WTC11 (cell line): ENCODE measurements at regions not wholly inside any gene's neighbourhood (a gene's known extent, or its start where the extent isn't known, plus 50 kb on each side); places are given as distances from the start of the nearest gene placed in this dataset.

ENCODE experiments used
- ATAC-seq: fragments of 200-7000 bp; cut with Tn5 transposase; 2 replicates; pipeline ENCODE4 v1.10.0; 2021; ENCODE audit warnings: mild to moderate bottlenecking, moderate library complexity
- CTCF ChIA-PET: fragments of 300-600 bp; sonication (Branson Sonifier 250); formaldehyde crosslinking; loops from one replicate; lab custom pipeline; 2021; ENCODE audit warnings: antibody characterized with exemption; lab: Charles Lee
- POLR2A ChIA-PET: fragments of 350-600 bp; sonication (Branson Sonifier 250); formaldehyde crosslinking; loops from one replicate; lab custom pipeline; 2021; ENCODE audit warnings: antibody characterized with exemption; lab: Charles Lee
- DNase-seq: peaks from one replicate; pipeline ENCODE4 v3.0.0; 2021; ENCODE audit warnings: low spot score
- H3K27ac Mint-ChIP-seq: 2 replicates; pipeline ENCODE4 v1.8.0; 2021; ENCODE audit warnings: mixed read lengths
- H3K27me3 Mint-ChIP-seq: 2 replicates; pipeline ENCODE4 v1.8.0; 2021; ENCODE audit warnings: low read depth, mild to moderate bottlenecking, moderate library complexity, mixed read lengths
- H3K36me3 Mint-ChIP-seq: 2 replicates; pipeline ENCODE4 v1.8.0; 2021; ENCODE audit warnings: mixed read lengths
- H3K4me1 Mint-ChIP-seq: 2 replicates; pipeline ENCODE4 v1.8.0; 2022; ENCODE audit warnings: mixed read lengths
- H3K4me3 Mint-ChIP-seq: 2 replicates; pipeline ENCODE4 v1.8.0; 2021; ENCODE audit warnings: mild to moderate bottlenecking, moderate library complexity, mixed read lengths
- H3K9me3 Mint-ChIP-seq: 2 replicates; pipeline ENCODE4 v1.8.0; 2021; ENCODE audit warnings: mixed read lengths
- ATF3 ChIP-seq: sonication (generic); formaldehyde crosslinking; conservative IDR thresholded peaks from 2 replicates; pipeline ENCODE4 v1.8.1; 2022; ENCODE audit warnings: mild to moderate bottlenecking, missing genetic modification reagents
- ATF6 ChIP-seq: sonication (generic); formaldehyde crosslinking; IDR thresholded peaks from 2 replicates; pipeline ENCODE4 v1.8.1; 2023; ENCODE audit warnings: mild to moderate bottlenecking, missing genetic modification reagents
- CREB1 ChIP-seq: sonication (generic); formaldehyde crosslinking; IDR thresholded peaks from 2 replicates; pipeline ENCODE4 v1.8.0; 2023; ENCODE audit warnings: mild to moderate bottlenecking, missing genetic modification reagents
- CTCF ChIP-seq: fragments of 200-600 bp; IDR thresholded peaks from 2 replicates; pipeline ENCODE4 v1.8.0; 2022; ENCODE audit warnings: antibody characterized with exemption
- ETV6 ChIP-seq: sonication (generic); formaldehyde crosslinking; IDR thresholded peaks from 2 replicates; pipeline ENCODE4 v1.8.1; 2022; ENCODE audit warnings: mild to moderate bottlenecking, missing genetic modification reagents
- FOXK1 ChIP-seq: sonication (generic); formaldehyde crosslinking; IDR thresholded peaks from 2 replicates; pipeline ENCODE4 v1.8.0; 2022; ENCODE audit warnings: mild to moderate bottlenecking, moderate library complexity, missing genetic modification reagents
- FOXP1 ChIP-seq: sonication (generic); formaldehyde crosslinking; IDR thresholded peaks from 2 replicates; pipeline ENCODE4 v1.8.0; 2022; ENCODE audit warnings: missing genetic modification reagents, mild to moderate bottlenecking, moderate library complexity, borderline replicate concordance
- GABPB1 ChIP-seq: sonication (generic); formaldehyde crosslinking; IDR thresholded peaks from 2 replicates; pipeline ENCODE4 v1.8.1; 2023; ENCODE audit warnings: mild to moderate bottlenecking, missing genetic modification reagents
- IRF1 ChIP-seq: sonication (generic); formaldehyde crosslinking; IDR thresholded peaks from 2 replicates; pipeline ENCODE4 v1.8.0; 2023; ENCODE audit warnings: missing genetic modification reagents
- KAT7 ChIP-seq: sonication (generic); formaldehyde crosslinking; IDR thresholded peaks from 2 replicates; pipeline ENCODE4 v1.8.1; 2023; ENCODE audit warnings: missing genetic modification reagents, mild to moderate bottlenecking, borderline replicate concordance
- MAX ChIP-seq: sonication (generic); formaldehyde crosslinking; IDR thresholded peaks from 2 replicates; pipeline ENCODE4 v1.8.0; 2022; ENCODE audit warnings: mild to moderate bottlenecking, missing genetic modification reagents
- RELA ChIP-seq: sonication (generic); formaldehyde crosslinking; IDR thresholded peaks from 2 replicates; pipeline ENCODE4 v1.8.1; 2022; ENCODE audit warnings: missing genetic modification reagents, mild to moderate bottlenecking, borderline replicate concordance
- TEAD4 ChIP-seq: sonication (generic); formaldehyde crosslinking; IDR thresholded peaks from 2 replicates; pipeline ENCODE4 v1.8.0; 2022; ENCODE audit warnings: mild to moderate bottlenecking, missing genetic modification reagents
- USF1 ChIP-seq: sonication (generic); formaldehyde crosslinking; IDR thresholded peaks from 2 replicates; pipeline ENCODE4 v1.8.0; 2022; ENCODE audit warnings: mild to moderate bottlenecking, missing genetic modification reagents
- USF2 ChIP-seq: sonication (generic); formaldehyde crosslinking; IDR thresholded peaks from 2 replicates; pipeline ENCODE4 v1.8.1; 2023; ENCODE audit warnings: mild to moderate bottlenecking, missing genetic modification reagents, moderate library complexity
- ZSCAN18 ChIP-seq: fragments of 250-450 bp; sonication (Bioruptor Pico); IDR thresholded peaks from 2 replicates; pipeline ENCODE4 v2.1.2; 2022; ENCODE audit warnings: mild to moderate bottlenecking, moderate library complexity
- TF ChIP-seq, protein P1 (sequence below): fragments of 250-450 bp; sonication (Bioruptor Pico); IDR thresholded peaks from 2 replicates; pipeline ENCODE4 v1.8.0; 2021; ENCODE audit warnings: mild to moderate bottlenecking

GRCh38 chr5:125837866-125838265 lies 585.3 kb upstream of the GRAMD2B start (continued):
- TF ChIP-seq IRF1 (CRISPR knock-in tag): no peak
- TF ChIP-seq MAX (CRISPR knock-in tag): no peak
- TF ChIP-seq CTCF: no peak
- no peak for TF ChIP-seq KAT7 (CRISPR knock-in tag)
- no peak for TF ChIP-seq ATF3 (CRISPR knock-in tag)
- TF ChIP-seq ZSCAN18 (CRISPR knock-in tag): no peak
- TF ChIP-seq USF1 (CRISPR knock-in tag): no peak
- TF ChIP-seq ETV6: no peak

- Mint-ChIP-seq H3K4me1 (peaks cover 23% of the 10 kb centered on the region), H3K36me3 (peaks cover 25% of the 10 kb centered on the region), H3K27me3 (no peaks in the 10 kb centered on the region; the same call in 1 of the 2 replicates), H3K27ac (no peak overlapping the region), H3K9me3 (peaks cover 36% of the 10 kb centered on the region), H3K4me3 (no peak overlapping the region)
- DNase-seq: no peak
- ChIA-PET CTCF (interaction anchor here (1.4 kb wide), 1 partner anchor 12 kb away, joined by 3 read pairs; no protein-coding TSS in a partner anchor), POLR2A (no interaction called here)
- ATAC-seq: no peak
- TF ChIP-seq RELA (CRISPR knock-in tag) (no peak), FOXP1 (CRISPR knock-in tag) (no peak), TEAD4 (no peak), ATF6 (CRISPR knock-in tag) (no peak)
- TF ChIP-seq, protein P1, sequence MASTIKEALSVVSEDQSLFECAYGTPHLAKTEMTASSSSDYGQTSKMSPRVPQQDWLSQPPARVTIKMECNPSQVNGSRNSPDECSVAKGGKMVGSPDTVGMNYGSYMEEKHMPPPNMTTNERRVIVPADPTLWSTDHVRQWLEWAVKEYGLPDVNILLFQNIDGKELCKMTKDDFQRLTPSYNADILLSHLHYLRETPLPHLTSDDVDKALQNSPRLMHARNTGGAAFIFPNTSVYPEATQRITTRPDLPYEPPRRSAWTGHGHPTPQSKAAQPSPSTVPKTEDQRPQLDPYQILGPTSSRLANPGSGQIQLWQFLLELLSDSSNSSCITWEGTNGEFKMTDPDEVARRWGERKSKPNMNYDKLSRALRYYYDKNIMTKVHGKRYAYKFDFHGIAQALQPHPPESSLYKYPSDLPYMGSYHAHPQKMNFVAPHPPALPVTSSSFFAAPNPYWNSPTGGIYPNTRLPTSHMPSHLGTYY (CRISPR knock-in tag): no peak
Measured at GRCh38 chr5:125847561-125847960, 575.6 kb upstream of the GRAMD2B start.

DNA sequence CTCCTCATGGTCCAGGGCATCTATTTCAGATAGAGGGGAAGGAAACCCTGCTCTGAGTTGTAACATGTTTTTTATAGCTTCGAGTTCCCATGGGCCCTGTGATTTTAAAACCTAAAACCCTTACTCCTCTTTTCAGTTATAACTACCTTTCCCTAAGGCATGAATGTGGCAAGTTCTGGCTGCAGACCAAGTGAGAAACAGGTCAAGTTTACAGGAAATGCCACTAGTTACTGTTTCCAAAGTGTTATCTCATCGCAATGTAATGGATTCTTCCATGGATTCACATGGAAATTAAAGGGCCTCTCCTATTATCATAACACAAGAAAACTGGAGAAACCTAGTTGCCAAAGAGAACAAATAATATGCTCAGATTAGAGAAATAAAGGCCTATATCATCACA lies 574.5 kb upstream of the GRAMD2B start:
- Mint-ChIP-seq H3K27me3 (no peaks in the 10 kb centered on the region; the same call in 1 of the 2 replicates), H3K9me3 (peaks cover 25% of the 10 kb centered on the region), H3K4me1 (peaks cover 23% of the 10 kb centered on the region), H3K27ac (no peak overlapping the region), H3K4me3 (no peak overlapping the region), H3K36me3 (peaks cover 13% of the 10 kb centered on the region)
- ATAC-seq: no peak
- DNase-seq: no peak
- CTCF ChIA-PET: interaction anchor here (1.4 kb wide), 1 partner anchor 13 kb away, joined by 3 read pairs; no protein-coding TSS in a partner anchor
- POLR2A ChIA-PET: interaction anchor here (0.6 kb wide), 1 partner anchor 266 kb away, joined by 3 read pairs; no protein-coding TSS in a partner anchor
- no peak for TF ChIP-seq FOXK1 (CRISPR knock-in tag)
- TF ChIP-seq CREB1 (CRISPR knock-in tag): no peak
- no peak for TF ChIP-seq USF2 (CRISPR knock-in tag)
- TF ChIP-seq GABPB1 (CRISPR knock-in tag): no peak
- TF ChIP-seq CTCF: no peak
- TF ChIP-seq USF1 (CRISPR knock-in tag): no peak
- TF ChIP-seq RELA (CRISPR knock-in tag): no peak
- no peak for TF ChIP-seq ZSCAN18 (CRISPR knock-in tag)
